IMR-90 (cell line): ENCODE measurements at regions not wholly inside any gene's neighbourhood (a gene's known extent, or its start where the extent isn't known, plus 50 kb on each side); places are given as distances from the start of the nearest gene placed in this dataset.

ENCODE experiments used
- ATAC-seq: fragments of 200-7000 bp; cut with Tn5 transposase; 2 replicates; pipeline ENCODE4 v1.9.1; 2020; ENCODE audit warnings: low read depth, mild to moderate bottlenecking, moderate library complexity
- BruUV-seq: library from RNA; stranded (reverse); fragments of 400-500 nt; replicated peaks from 2 replicates; lab custom pipeline; 2021; lab: Mats Ljungman, UMichigan
- CTCF ChIA-PET: fragments of 300-600 bp; formaldehyde crosslinking; extraction: SDS; loops from one replicate; lab custom pipeline; 2021; ENCODE audit warnings: antibody characterized with exemption; lab: Yijun Ruan, JAX
- POLR2A ChIA-PET: fragments of 300-600 bp; sonication (Branson Sonifier 250); formaldehyde crosslinking; loops from one replicate; lab custom pipeline; 2022; ENCODE audit warnings: antibody characterized with exemption; ENCODE audit not compliant: unreplicated experiment; lab: Charles Lee
- DNase-seq: peaks from one replicate; pipeline ENCODE4 v3.0.0; 2013
- H2AFZ ChIP-seq: replicated peaks from 2 replicates; pipeline ENCODE3; 2013; ENCODE audit warnings: low read length, mild to moderate bottlenecking; ENCODE audit not compliant: poor library complexity
- H2AK5ac ChIP-seq: 2 replicates; pipeline ENCODE4 v1.6.1; 2013; ENCODE audit warnings: low read depth, low read length, inconsistent platforms
- H2AK9ac ChIP-seq: replicated peaks from 2 replicates; pipeline ENCODE3; 2013; ENCODE audit warnings: mild to moderate bottlenecking, low read depth, low read length, moderate library complexity; ENCODE audit not compliant: poor library complexity
- H2BK120ac ChIP-seq: 2 replicates; pipeline ENCODE4 v1.6.1; 2013; ENCODE audit warnings: low read depth, low read length, inconsistent platforms
- H2BK15ac ChIP-seq: 3 replicates; pipeline ENCODE4 v1.6.1; 2013; ENCODE audit warnings: low read depth, low read length, inconsistent platforms
- H2BK20ac ChIP-seq: 2 replicates; pipeline ENCODE4 v1.6.1; 2013; ENCODE audit warnings: low read depth, mild to moderate bottlenecking, inconsistent platforms, low read length, moderate library complexity
- H2BK5ac ChIP-seq: 2 replicates; pipeline ENCODE4 v1.6.1; 2013; ENCODE audit warnings: mild to moderate bottlenecking, low read depth, low read length, inconsistent platforms; ENCODE audit not compliant: poor library complexity, severe bottlenecking
- H3K14ac ChIP-seq: replicated peaks from 2 replicates; pipeline ENCODE4 v1.6.1; 2013; ENCODE audit warnings: low read depth, low read length, inconsistent platforms
- H3K18ac ChIP-seq: 2 replicates; pipeline ENCODE4 v1.6.1; 2013; ENCODE audit warnings: low read depth, low read length, control low read depth
- H3K23ac ChIP-seq: 2 replicates; pipeline ENCODE4 v1.6.1; 2013; ENCODE audit warnings: low read depth, low read length, inconsistent platforms
- H3K27ac ChIP-seq: 2 replicates; pipeline ENCODE4 v1.5.1; 2013; ENCODE audit warnings: mild to moderate bottlenecking, control low read depth, low read length; ENCODE audit not compliant: insufficient read depth
- H3K27me3 ChIP-seq: 2 replicates; pipeline ENCODE4 v1.6.1; 2013; ENCODE audit warnings: low read length; ENCODE audit not compliant: control insufficient read depth, insufficient read depth
- H3K36me3 ChIP-seq: 2 replicates; pipeline ENCODE4 v1.6.1; 2013; ENCODE audit warnings: low read length, mixed read lengths; ENCODE audit not compliant: control insufficient read depth, insufficient read depth
- H3K4ac ChIP-seq: 2 replicates; pipeline ENCODE4 v1.6.1; 2013; ENCODE audit warnings: low read depth, low read length, inconsistent platforms
- H3K4me1 ChIP-seq: 2 replicates; pipeline ENCODE4 v1.6.1; 2013; ENCODE audit warnings: low read length, mixed read lengths; ENCODE audit not compliant: control insufficient read depth, insufficient read depth
- H3K4me2 ChIP-seq: 2 replicates; pipeline ENCODE4 v1.6.1; 2013; ENCODE audit warnings: low read depth, mild to moderate bottlenecking, control low read depth, low read length, moderate library complexity
- H3K4me3 ChIP-seq: 2 replicates; pipeline ENCODE4 v1.5.1; 2013; ENCODE audit warnings: low read depth, mild to moderate bottlenecking, control low read depth, low read length, moderate library complexity; ENCODE audit not compliant: insufficient read depth
- H3K56ac ChIP-seq: 2 replicates; pipeline ENCODE4 v1.6.1; 2013; ENCODE audit warnings: low read length, inconsistent platforms; ENCODE audit not compliant: insufficient read depth; ENCODE audit errors: extremely low read depth
- H3K79me1 ChIP-seq, 2 experiments: 2 replicates each; pipeline ENCODE4 v1.6.1; 2013; ENCODE audit warnings: low read length in 2 of 2, inconsistent platforms in 1 of 2, low read depth in 1 of 2
- H3K9ac ChIP-seq: 2 replicates; pipeline ENCODE4 v1.6.1; 2013; ENCODE audit warnings: low read depth, low read length, control low read depth
- H3K9me1 ChIP-seq: 2 replicates; pipeline ENCODE4 v1.6.1; 2013; ENCODE audit warnings: low read length, inconsistent platforms; ENCODE audit not compliant: insufficient read depth
- H3K9me3 ChIP-seq: 2 replicates; pipeline ENCODE4 v1.6.1; 2013; ENCODE audit warnings: low read length; ENCODE audit not compliant: control insufficient read depth, insufficient read depth
- H4K20me1 ChIP-seq: 2 replicates; pipeline ENCODE4 v1.6.1; 2013; ENCODE audit warnings: low read length, inconsistent platforms; ENCODE audit not compliant: insufficient read depth
- H4K5ac ChIP-seq: 2 replicates; pipeline ENCODE4 v1.6.1; 2013; ENCODE audit warnings: mild to moderate bottlenecking, low read depth, low read length, control low read depth
- H4K8ac ChIP-seq, 2 experiments: 2 replicates each; pipeline ENCODE4 v1.6.1; 2013; ENCODE audit warnings: low read depth in 2 of 2, low read length in 2 of 2, control low read depth in 1 of 2, inconsistent platforms in 1 of 2
- H4K91ac ChIP-seq: 2 replicates; pipeline ENCODE4 v1.6.1; 2013; ENCODE audit warnings: low read depth, low read length, inconsistent platforms; ENCODE audit not compliant: insufficient read depth
- BHLHE40 ChIP-seq: fragments of 150-350 bp; IDR thresholded peaks from 2 replicates; pipeline ENCODE4 v1.6.1; 2016; ENCODE audit warnings: mild to moderate bottlenecking, low read depth, low read length
- CEBPB ChIP-seq: IDR thresholded peaks from 2 replicates; pipeline ENCODE4 v1.6.1; 2012; ENCODE audit warnings: low read depth, low read length, improper control_type of control experiment
- CHD1 ChIP-seq: IDR thresholded peaks from 2 replicates; pipeline ENCODE4 v1.6.1; 2012; ENCODE audit warnings: low read depth, low read length, improper control_type of control experiment
- ELK1 ChIP-seq: fragments of 150-350 bp; IDR thresholded peaks from 2 replicates; pipeline ENCODE4 v1.6.1; 2016; ENCODE audit warnings: low read depth, mild to moderate bottlenecking, low read length, moderate library complexity, borderline replicate concordance
- FOS ChIP-seq: fragments of 150-350 bp; IDR thresholded peaks from 2 replicates; pipeline ENCODE4 v1.6.1; 2016; ENCODE audit warnings: low read depth, low read length
- MAFK ChIP-seq: IDR thresholded peaks from 2 replicates; pipeline ENCODE4 v1.6.1; 2012; ENCODE audit warnings: low read depth, low read length, improper control_type of control experiment
- MAZ ChIP-seq: IDR thresholded peaks from 2 replicates; pipeline ENCODE4 v1.6.1; 2012; ENCODE audit warnings: low read depth, mild to moderate bottlenecking, low read length, improper control_type of control experiment, moderate library complexity, borderline replicate concordance
- MXI1 ChIP-seq: IDR thresholded peaks from 2 replicates; pipeline ENCODE4 v1.6.1; 2012; ENCODE audit warnings: low read depth, mild to moderate bottlenecking, low read length, moderate library complexity, borderline replicate concordance
- NFE2L2 ChIP-seq: fragments of 150-350 bp; IDR thresholded peaks from 2 replicates; pipeline ENCODE4 v1.6.1; 2016; ENCODE audit warnings: low read depth, mild to moderate bottlenecking, low read length
- POLR2A ChIP-seq: IDR thresholded peaks from 2 replicates; pipeline ENCODE4 v1.6.1; 2012; ENCODE audit warnings: mild to moderate bottlenecking, low read depth, low read length
- RAD21 ChIP-seq: IDR thresholded peaks from 2 replicates; pipeline ENCODE4 v1.6.1; 2012; ENCODE audit warnings: low read length, improper control_type of control experiment
- RCOR1 ChIP-seq: IDR thresholded peaks from 2 replicates; pipeline ENCODE4 v1.6.1; 2012; ENCODE audit warnings: mild to moderate bottlenecking, low read length, improper control_type of control experiment; ENCODE audit not compliant: insufficient replicate concordance
- RFX5 ChIP-seq: IDR thresholded peaks from 2 replicates; pipeline ENCODE4 v1.8.0; 2012; ENCODE audit warnings: low read depth, mild to moderate bottlenecking, low read length, moderate library complexity
- SMC3 ChIP-seq: fragments of 150-350 bp; IDR thresholded peaks from 2 replicates; pipeline ENCODE4 v1.6.1; 2016; ENCODE audit warnings: low read depth, mild to moderate bottlenecking, antibody characterized with exemption, low read length, moderate library complexity
- dilution Hi-C: fragments of 300-500 bp; cut with HindIII; formaldehyde crosslinking; loops from one replicate; pipeline ENCODE4 v1.14.3; 2018; ENCODE audit warnings: low sequenced_read_pairs; ENCODE audit not compliant: unreplicated experiment
- in situ Hi-C: fragments of 300-500 bp; cut with MboI; formaldehyde crosslinking; loops from 3 replicates; pipeline ENCODE4 v1.14.3; 2019; ENCODE audit warnings: low sequenced_read_pairs, inconsistent platforms, mixed read lengths
- intact Hi-C: fragments of 100-400 bp; cut with micrococcal nuclease; formaldehyde crosslinking; loops from 2 replicates; pipeline ENCODE4 v1.10.0; 2022
- TF ChIP-seq, protein P1 (sequence below): fragments of 150-350 bp; IDR thresholded peaks from 2 replicates; pipeline ENCODE4 v1.6.1; 2017; ENCODE audit warnings: mild to moderate bottlenecking, antibody characterized with exemption, low read length, low read depth
- TF ChIP-seq, protein P2 (sequence below): conservative IDR thresholded peaks from 2 replicates; pipeline ENCODE4 v1.5.1; 2012; ENCODE audit warnings: mild to moderate bottlenecking, low read depth, low read length, improper control_type of control experiment

DNA sequence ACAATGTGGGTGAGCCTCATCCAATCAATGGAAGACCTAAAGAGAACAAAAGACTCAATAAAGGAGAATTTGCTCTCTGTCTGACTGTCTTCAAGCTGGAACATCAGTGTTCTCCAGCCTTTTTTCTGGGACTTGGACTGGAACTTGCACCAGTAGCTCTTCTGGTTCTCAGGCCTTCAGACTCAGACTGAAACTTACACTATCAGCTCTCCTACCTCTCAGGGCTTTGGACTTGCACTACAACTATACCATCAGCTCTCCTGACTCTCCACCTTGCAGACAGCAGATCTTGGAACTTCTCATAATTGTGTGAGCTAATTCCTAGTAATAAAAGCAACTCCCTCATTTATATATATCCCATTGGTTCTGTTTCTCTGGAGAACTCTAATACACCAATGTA is 185.9 kb downstream of the SMIM20 start:
- no peak overlapping the region for H3K18ac ChIP-seq
- H3K27me3 ChIP-seq: no peaks in the 10 kb centered on the region
- H3K4me3 ChIP-seq: no peak overlapping the region
- no peak overlapping the region for H3K27ac ChIP-seq
- dilution Hi-C loops: no loop called here
- H3K9me3 ChIP-seq: peaks cover 5% of the 10 kb centered on the region
- TF ChIP-seq NFE2L2 (no peak), FOS (no peak), RFX5 (no peak), CEBPB (no peak), MXI1 (no peak), MAZ (no peak), MAFK (no peak), POLR2A (no peak), SMC3 (no peak), ELK1 (no peak), CHD1 (no peak), BHLHE40 (no peak), RCOR1 (no peak), RAD21 (no peak)
- TF ChIP-seq, protein P1, sequence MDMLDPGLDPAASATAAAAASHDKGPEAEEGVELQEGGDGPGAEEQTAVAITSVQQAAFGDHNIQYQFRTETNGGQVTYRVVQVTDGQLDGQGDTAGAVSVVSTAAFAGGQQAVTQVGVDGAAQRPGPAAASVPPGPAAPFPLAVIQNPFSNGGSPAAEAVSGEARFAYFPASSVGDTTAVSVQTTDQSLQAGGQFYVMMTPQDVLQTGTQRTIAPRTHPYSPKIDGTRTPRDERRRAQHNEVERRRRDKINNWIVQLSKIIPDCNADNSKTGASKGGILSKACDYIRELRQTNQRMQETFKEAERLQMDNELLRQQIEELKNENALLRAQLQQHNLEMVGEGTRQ: no peak
- TF ChIP-seq, protein P2, sequence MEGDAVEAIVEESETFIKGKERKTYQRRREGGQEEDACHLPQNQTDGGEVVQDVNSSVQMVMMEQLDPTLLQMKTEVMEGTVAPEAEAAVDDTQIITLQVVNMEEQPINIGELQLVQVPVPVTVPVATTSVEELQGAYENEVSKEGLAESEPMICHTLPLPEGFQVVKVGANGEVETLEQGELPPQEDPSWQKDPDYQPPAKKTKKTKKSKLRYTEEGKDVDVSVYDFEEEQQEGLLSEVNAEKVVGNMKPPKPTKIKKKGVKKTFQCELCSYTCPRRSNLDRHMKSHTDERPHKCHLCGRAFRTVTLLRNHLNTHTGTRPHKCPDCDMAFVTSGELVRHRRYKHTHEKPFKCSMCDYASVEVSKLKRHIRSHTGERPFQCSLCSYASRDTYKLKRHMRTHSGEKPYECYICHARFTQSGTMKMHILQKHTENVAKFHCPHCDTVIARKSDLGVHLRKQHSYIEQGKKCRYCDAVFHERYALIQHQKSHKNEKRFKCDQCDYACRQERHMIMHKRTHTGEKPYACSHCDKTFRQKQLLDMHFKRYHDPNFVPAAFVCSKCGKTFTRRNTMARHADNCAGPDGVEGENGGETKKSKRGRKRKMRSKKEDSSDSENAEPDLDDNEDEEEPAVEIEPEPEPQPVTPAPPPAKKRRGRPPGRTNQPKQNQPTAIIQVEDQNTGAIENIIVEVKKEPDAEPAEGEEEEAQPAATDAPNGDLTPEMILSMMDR: no peak
- no peak overlapping the region for H3K4ac ChIP-seq
- ChIA-PET CTCF (no interaction called here), POLR2A (no interaction called here)
- DNase-seq: no peak
- intact Hi-C loops: no loop called here
- H2AK9ac ChIP-seq: no peak overlapping the region
- H3K4me2 ChIP-seq: no peak overlapping the region
- H3K56ac ChIP-seq: no peak overlapping the region
- H4K8ac ChIP-seq: no peak overlapping the region
- no peaks in the 10 kb centered on the region for H3K4me1 ChIP-seq
- no peak overlapping the region for H2AK5ac ChIP-seq
- H3K9ac ChIP-seq: no peak overlapping the region
- no peak for ATAC-seq
- H3K9me1 ChIP-seq: no peaks in the 10 kb centered on the region
- H2AFZ ChIP-seq: no peak overlapping the region
- BruUV-seq: no TSS peak
- in situ Hi-C loops: no loop called here
- no peak overlapping the region for H2BK5ac ChIP-seq
- no peaks in the 10 kb centered on the region for H3K36me3 ChIP-seq
- no peaks in the 10 kb centered on the region for H3K79me1 ChIP-seq
- no peaks in the 10 kb centered on the region for H4K20me1 ChIP-seq
- H4K91ac ChIP-seq: no peak overlapping the region
- no peak overlapping the region for H2BK120ac ChIP-seq
- no peak overlapping the region for H2BK20ac ChIP-seq
- H2BK15ac ChIP-seq: no peak overlapping the region
- no peak overlapping the region for H3K23ac ChIP-seq
- no peak overlapping the region for H4K5ac ChIP-seq
- no peak overlapping the region for H3K14ac ChIP-seq
